Embryonic facial prominence (tissue), 1 donor: ENCODE measurements at regions not wholly inside any gene's neighbourhood (a gene's known extent, or its start where the extent isn't known, plus 50 kb on each side); places are given as distances from the start of the nearest gene placed in this dataset.

Source experiments
- DNase-seq: peaks from one replicate; pipeline ENCODE4 v3.0.0-alpha.2; 2016; ENCODE audit errors: extremely low spot score

- no peak for DNase-seq
Measured at GRCh38 chr18:61248589-61248988, 84.6 kb upstream of the CDH20 start.

- DNase-seq, result no peak
Measured at GRCh38 chr18:61256291-61256690, 76.9 kb upstream of the CDH20 start.

- DNase-seq, result no peak
Measured at GRCh38 chr18:61261870-61262269, 71.4 kb upstream of the CDH20 start.

- no peak for DNase-seq
Measured at GRCh38 chr18:61272793-61273192, 60.4 kb upstream of the CDH20 start.

GRCh38 chr18:61273533-61273932 is 59.7 kb upstream of the CDH20 start:
- no peak for DNase-seq

- no peak for DNase-seq
Measured at GRCh38 chr18:61274416-61274960, 58.7 kb upstream of the CDH20 start.

- no peak for DNase-seq
Measured at GRCh38 chr18:61277808-61278207, 55.4 kb upstream of the CDH20 start.

GRCh38 chr18:61281431-61281830 is 51.8 kb upstream of the CDH20 start:
- no peak for DNase-seq

- no peak for DNase-seq
Measured at GRCh38 chr18:61282926-61283325, 50.3 kb upstream of the CDH20 start.
